H1 (cell line): ENCODE measurements at regions not wholly inside any gene's neighbourhood (a gene's known extent, or its start where the extent isn't known, plus 50 kb on each side); places are given as distances from the start of the nearest gene placed in this dataset.

Source experiments
- CTCF ChIA-PET: fragments of 300-600 bp; sonication (Branson Sonifier 250); formaldehyde crosslinking; loops from one replicate; lab custom pipeline; 2021; ENCODE audit not compliant: partially characterized antibody; lab: Charles Lee
- POLR2A ChIA-PET: fragments of 300-600 bp; sonication (Branson Sonifier 250); formaldehyde crosslinking; loops from one replicate; lab custom pipeline; 2021; ENCODE audit warnings: inconsistent platforms; ENCODE audit not compliant: partially characterized antibody; lab: Charles Lee
- DNase-seq, 2 experiments: peaks; one replicate each; pipeline versions ENCODE4 v3.0.0 to v3.0.0-alpha.2; 2010 to 2022; ENCODE audit warnings: low spot score in 2 of 2, low read depth in 1 of 2, mixed read lengths in 1 of 2
- FAIRE-seq: peaks from 2 replicates; lab custom pipeline; 2011; peaks lifted over from hg19 to GRCh38; lab: Jason Lieb, UNC
- H2AFZ ChIP-seq: 2 replicates; pipeline ENCODE4 v1.8.1; 2012; ENCODE audit warnings: low read length, inconsistent platforms
- H2AK5ac ChIP-seq: 2 replicates; pipeline ENCODE4 v1.6.1; 2013; ENCODE audit warnings: low read depth, low read length
- H2BK120ac ChIP-seq: replicated peaks from 2 replicates; pipeline ENCODE3; 2013; ENCODE audit warnings: low read depth, low read length, inconsistent platforms
- H2BK12ac ChIP-seq: 2 replicates; pipeline ENCODE4 v1.6.1; 2013; ENCODE audit warnings: low read depth, low read length
- H2BK15ac ChIP-seq: 2 replicates; pipeline ENCODE4 v1.6.1; 2013; ENCODE audit warnings: low read length
- H2BK20ac ChIP-seq: 2 replicates; pipeline ENCODE4 v1.6.1; 2013; ENCODE audit warnings: low read length
- H2BK5ac ChIP-seq: 2 replicates; pipeline ENCODE4 v1.6.1; 2013; ENCODE audit warnings: low read depth, low read length
- H3K14ac ChIP-seq: 2 replicates; pipeline ENCODE4 v1.6.1; 2013; ENCODE audit warnings: inconsistent platforms; ENCODE audit not compliant: insufficient read length
- H3K18ac ChIP-seq: 2 replicates; pipeline ENCODE4 v1.6.1; 2013; ENCODE audit warnings: low read length; ENCODE audit errors: extremely low read depth
- H3K23ac ChIP-seq: 2 replicates; pipeline ENCODE4 v1.6.1; 2013; ENCODE audit warnings: inconsistent platforms; ENCODE audit not compliant: insufficient read length
- H3K23me2 ChIP-seq: 2 replicates; pipeline ENCODE4 v1.6.1; 2013; ENCODE audit warnings: low read depth, low read length
- H3K27ac ChIP-seq: 2 replicates; pipeline ENCODE4 v1.6.1; 2011; ENCODE audit warnings: low read depth, low read length, inconsistent platforms
- H3K27me3 ChIP-seq, 4 experiments: replicated peaks in 1 of 4; 1 replicate in 1 of 4; 2 replicates in 3 of 4; pipeline versions ENCODE4 v1.6.1 to v1.8.1; 2011 to 2013; ENCODE audit warnings: low read length in 3 of 4, mild to moderate bottlenecking in 3 of 4, inconsistent platforms in 2 of 4, mixed read lengths in 2 of 4, moderate library complexity in 1 of 4; ENCODE audit not compliant: control insufficient read depth in 3 of 4, insufficient read depth in 3 of 4; ENCODE audit errors: extremely low read depth in 1 of 4
- H3K36me3 ChIP-seq, 4 experiments: 2 replicates each; pipeline versions ENCODE4 v1.6.1 to v1.8.1; 2011 to 2013; ENCODE audit warnings: mild to moderate bottlenecking in 4 of 4, low read length in 3 of 4, moderate library complexity in 2 of 4, control low read depth in 1 of 4, inconsistent platforms in 1 of 4; ENCODE audit not compliant: insufficient read depth in 4 of 4, control insufficient read depth in 2 of 4
- H3K4ac ChIP-seq: replicated peaks from 2 replicates; pipeline ENCODE3; 2013; ENCODE audit warnings: low read length, low read depth, mixed read lengths, inconsistent platforms; ENCODE audit not compliant: insufficient read length
- H3K4me1 ChIP-seq, 4 experiments: replicated peaks in 1 of 4; 1 replicate in 1 of 4; 2 replicates in 3 of 4; pipeline versions ENCODE4 v1.6.1 to v1.8.1; 2011 to 2013; ENCODE audit warnings: low read length in 3 of 4, inconsistent platforms in 2 of 4, mixed read lengths in 1 of 4; ENCODE audit not compliant: insufficient read depth in 4 of 4, control insufficient read depth in 3 of 4
- H3K4me2 ChIP-seq, 2 experiments: 2 replicates each; pipeline versions ENCODE4 v1.6.1 to v1.8.1; 2011 to 2013; ENCODE audit warnings: low read depth in 2 of 2, low read length in 2 of 2, control low read depth in 1 of 2, inconsistent platforms in 1 of 2, mild to moderate bottlenecking in 1 of 2; ENCODE audit not compliant: insufficient read depth in 1 of 2
- H3K4me3 ChIP-seq, 4 experiments: fragments of 200-600, 300-600 bp in 1 of 4; sonication (generic), shearing (Covaris generic), sonication (Bioruptor Twin) in 1 of 4; 2 replicates each; pipeline versions ENCODE4 v1.5.1 to v1.8.1; 2011 to 2016; ENCODE audit warnings: low read length in 4 of 4, low read depth in 3 of 4, control low read depth in 2 of 4, inconsistent platforms in 2 of 4, mild to moderate bottlenecking in 2 of 4, mixed read lengths in 1 of 4, moderate library complexity in 1 of 4; ENCODE audit not compliant: insufficient read depth in 2 of 4; ENCODE audit errors: extremely low read depth in 1 of 4
- H3K56ac ChIP-seq: replicated peaks from 2 replicates; pipeline ENCODE3; 2013; ENCODE audit warnings: low read depth, mild to moderate bottlenecking, mixed read lengths, low read length, inconsistent platforms; ENCODE audit not compliant: insufficient read length
- H3K79me1 ChIP-seq: 2 replicates; pipeline ENCODE4 v1.6.1; 2013; ENCODE audit warnings: low read depth, low read length, control low read depth
- H3K79me2 ChIP-seq, 2 experiments: 2 replicates each; pipeline versions ENCODE4 v1.6.1 to v1.8.1; 2012 to 2013; ENCODE audit warnings: low read length in 2 of 2, mild to moderate bottlenecking in 2 of 2, inconsistent platforms in 1 of 2; ENCODE audit not compliant: insufficient read depth in 2 of 2, control insufficient read depth in 1 of 2
- H3K9ac ChIP-seq, 4 experiments: replicated peaks in 1 of 4; 1 replicate in 1 of 4; 2 replicates in 3 of 4; pipeline versions ENCODE4 v1.6.1 to v1.8.1; 2011 to 2013; ENCODE audit warnings: low read depth in 3 of 4, low read length in 3 of 4, control low read depth in 2 of 4, mild to moderate bottlenecking in 2 of 4, moderate library complexity in 2 of 4, inconsistent platforms in 1 of 4; ENCODE audit errors: extremely low read depth in 1 of 4
- H3K9me3 ChIP-seq, 2 experiments: 2 replicates each; pipeline versions ENCODE4 v1.6.1 to v1.8.1; 2012 to 2013; ENCODE audit warnings: mild to moderate bottlenecking in 2 of 2, moderate library complexity in 2 of 2, control low read depth in 1 of 2, inconsistent platforms in 1 of 2, low read depth in 1 of 2, low read length in 1 of 2, mixed read lengths in 1 of 2; ENCODE audit not compliant: insufficient read depth in 2 of 2
- H4K20me1 ChIP-seq, 2 experiments: replicated peaks in 1 of 2; 2 replicates each; pipeline versions ENCODE3 to v1.8.1; 2011 to 2013; ENCODE audit warnings: inconsistent platforms in 2 of 2, low read length in 2 of 2, mild to moderate bottlenecking in 1 of 2; ENCODE audit not compliant: insufficient read depth in 2 of 2, control insufficient read depth in 1 of 2
- H4K5ac ChIP-seq: 2 replicates; pipeline ENCODE4 v1.6.1; 2013; ENCODE audit warnings: low read length, low read depth, mixed read lengths, inconsistent platforms; ENCODE audit not compliant: insufficient read length
- H4K8ac ChIP-seq: 2 replicates; pipeline ENCODE4 v1.8.0; 2013; ENCODE audit warnings: mild to moderate bottlenecking, moderate library complexity, low read length, inconsistent platforms; ENCODE audit not compliant: insufficient read depth; ENCODE audit errors: extremely low read depth
- H4K91ac ChIP-seq: replicated peaks from 2 replicates; pipeline ENCODE3; 2013; ENCODE audit warnings: low read length, mixed read lengths, inconsistent platforms; ENCODE audit not compliant: insufficient read length
- BCL11A ChIP-seq, 2 experiments: IDR thresholded peaks; one replicate each; pipeline ENCODE4 v1.6.1; 2011; ENCODE audit warnings: low read depth in 2 of 2, low read length in 2 of 2, mild to moderate bottlenecking in 2 of 2
- CTCF ChIP-seq, 3 experiments: IDR thresholded peaks; 1 replicate in 2 of 3; 2 replicates in 1 of 3; pipeline versions ENCODE4 v1.5.1 to v1.6.1; 2011; ENCODE audit warnings: low read length in 3 of 3, mild to moderate bottlenecking in 3 of 3, inconsistent platforms in 2 of 3, low read depth in 1 of 3, moderate library complexity in 1 of 3; ENCODE audit not compliant: insufficient read depth in 1 of 3; ENCODE audit errors: control extremely low read depth in 1 of 3
- EP300 ChIP-seq, 2 experiments: IDR thresholded peaks; 1 replicate in 1 of 2; 2 replicates in 1 of 2; pipeline ENCODE4 v1.6.1; 2011 to 2012; ENCODE audit warnings: low read depth in 2 of 2, low read length in 2 of 2, mild to moderate bottlenecking in 2 of 2, borderline replicate concordance in 1 of 2, inconsistent platforms in 1 of 2, moderate library complexity in 1 of 2
- POU5F1 ChIP-seq: IDR thresholded peaks from 2 replicates; pipeline ENCODE4 v1.6.1; 2011; ENCODE audit warnings: low read depth, mild to moderate bottlenecking, low read length, moderate library complexity
- RAD21 ChIP-seq, 2 experiments: IDR thresholded peaks in 1 of 2; conservative IDR thresholded peaks in 1 of 2; 2 replicates each; pipeline ENCODE4 v1.6.1; 2011; ENCODE audit warnings: low read depth in 2 of 2, low read length in 2 of 2, improper control_type of control experiment in 1 of 2, inconsistent platforms in 1 of 2, mild to moderate bottlenecking in 1 of 2, moderate library complexity in 1 of 2
- TAF1 ChIP-seq: IDR thresholded peaks from 2 replicates; pipeline ENCODE4 v1.6.1; 2011; ENCODE audit warnings: mild to moderate bottlenecking, low read depth, low read length
- TEAD4 ChIP-seq: IDR thresholded peaks from 2 replicates; pipeline ENCODE4 v1.6.1; 2012; ENCODE audit warnings: low read depth, low read length, inconsistent platforms, mixed read lengths
- whole genome bisulfite sequencing, 2 experiments: shearing (Covaris generic) in 1 of 2; methylation state at CpG; one replicate each; pipeline versions ENCODE4 v1.1.6 to v1.1.7; 2013 to 2015; ENCODE audit warnings: low lambda C conversion rate in 2 of 2, mixed read lengths in 2 of 2, inconsistent platforms in 1 of 2, low coverage in 1 of 2, missing lambda C conversion rate in 1 of 2; ENCODE audit not compliant: insufficient replicate concordance in 2 of 2, insufficient coverage in 1 of 2, insufficient read length in 1 of 2; ENCODE audit errors: extremely low coverage in 1 of 2, missing lambda C conversion rate in 1 of 2; 5-methylcytosine and 5-hydroxymethylcytosine counted together

GRCh38 chr9:95574176-95574575 is 57.4 kb upstream of the PTCH1 start:
- ChIA-PET CTCF (no interaction called here), POLR2A (no interaction called here)
- H4K20me1 ChIP-seq = no peaks in the 10 kb centered on the region
- no peaks in the 10 kb centered on the region for H3K79me1 ChIP-seq
- no peaks in the 10 kb centered on the region for H3K23me2 ChIP-seq
- no peak overlapping the region for H3K56ac ChIP-seq
- no peaks in the 10 kb centered on the region for H3K36me3 ChIP-seq
- H2AK5ac ChIP-seq = no peak overlapping the region
- no peak overlapping the region for H3K18ac ChIP-seq
- H3K9me3 ChIP-seq = no peaks in the 10 kb centered on the region
- no peaks in the 10 kb centered on the region for H3K79me2 ChIP-seq
- DNase-seq (no peak), FAIRE-seq (no peak)
- no peak overlapping the region for H4K5ac ChIP-seq
- no peak overlapping the region for H3K4ac ChIP-seq
- H3K4me1 ChIP-seq = no peaks in the 10 kb centered on the region; a peak in 3 of 7 replicates
- no peak overlapping the region for H3K9ac ChIP-seq
- H4K91ac ChIP-seq = no peak overlapping the region
- H3K27ac ChIP-seq = no peak overlapping the region
- TF ChIP-seq POU5F1 (no peak), RAD21 (IDR thresholded peaks at IDR 0.05 in 1 of 2, conservative IDR thresholded peaks at IDR 0.05 in 1 of 2; ENCODE audit: low read depth in 2 of 2, low read length in 2 of 2) (peak in 1 of 2 experiments; percentile 53; a peak in 2 of 4 replicates), TEAD4 (no peak), CTCF (IDR thresholded peaks at IDR 0.05; ENCODE audit: control extremely low read depth in 1 of 3, insufficient read depth in 1 of 3, low read depth in 1 of 3, low read length in 3 of 3) (peak in 2 of 3 experiments; percentile 6 to 16; a peak in 2 of 4 replicates), TAF1 (no peak), BCL11A (IDR thresholded peaks at IDR 0.05; ENCODE audit: low read depth in 2 of 2, low read length in 2 of 2) (no peak), EP300 (IDR thresholded peaks at IDR 0.05; ENCODE audit: borderline replicate concordance in 1 of 2, low read depth in 2 of 2, low read length in 2 of 2) (no peak)
- no peaks in the 10 kb centered on the region; a peak in 2 of 7 replicates for H3K27me3 ChIP-seq
- H2AFZ ChIP-seq = no peak overlapping the region
- no peak overlapping the region for H2BK12ac ChIP-seq
- H2BK5ac ChIP-seq = no peak overlapping the region
- H2BK120ac ChIP-seq = no peak overlapping the region
- H2BK20ac ChIP-seq = no peak overlapping the region
- no peak overlapping the region for H2BK15ac ChIP-seq
- no peak overlapping the region for H3K4me2 ChIP-seq
- no peak overlapping the region for H3K4me3 ChIP-seq
- no peak overlapping the region for H4K8ac ChIP-seq
- WGBS, 2 experiments = 81% methylated on average over 13 of the region's 16 CpGs; no CpG with 5 or more reads in 1 of the 2 experiments
- H3K23ac ChIP-seq = no peak overlapping the region
- no peak overlapping the region for H3K14ac ChIP-seq
